Suprapubic skin (tissue), 4 donors: ENCODE measurements at regions not wholly inside any gene's neighbourhood (a gene's known extent, or its start where the extent isn't known, plus 50 kb on each side); places are given as distances from the start of the nearest gene placed in this dataset.

ENCODE experiments used
- DNase-seq, 2 donors: peaks; one replicate each; pipeline ENCODE4 v3.0.0-alpha.2; 2019; ENCODE audit warnings: low spot score in 2 of 2
- H3K27ac ChIP-seq: fragments of 200-600 bp; sonication (generic); one replicate; pipeline ENCODE4 v1.5.1; 2019
- H3K27me3 ChIP-seq: fragments of 200-600 bp; sonication (generic); one replicate; pipeline ENCODE4 v1.5.1; 2019
- H3K36me3 ChIP-seq: fragments of 200-600 bp; sonication (generic); one replicate; pipeline ENCODE4 v1.5.1; 2019
- H3K4me1 ChIP-seq: fragments of 200-600 bp; sonication (generic); one replicate; pipeline ENCODE4 v1.5.1; 2019
- H3K4me3 ChIP-seq: fragments of 200-600 bp; sonication (generic); one replicate; pipeline ENCODE4 v1.5.1; 2019; ENCODE audit warnings: mild to moderate bottlenecking
- H3K9me3 ChIP-seq: fragments of 200-600 bp; sonication (generic); one replicate; pipeline ENCODE4 v1.5.1; 2019
- CTCF ChIP-seq, 2 donors: fragments of 200-600 bp in 1 of 2; fragments of 450-650 bp in 1 of 2; sonication (generic) in 1 of 2; IDR thresholded peaks; one replicate each; pipeline ENCODE4 v1.5.1; 2016 to 2019; ENCODE audit warnings: antibody characterized with exemption in 2 of 2, mild to moderate bottlenecking in 1 of 2, moderate library complexity in 1 of 2
- EP300 ChIP-seq: sonication (generic); formaldehyde crosslinking; IDR thresholded peaks from one replicate; pipeline ENCODE4 v1.6.1; 2017; ENCODE audit warnings: antibody characterized with exemption
- POLR2A ChIP-seq, 2 donors: fragments of 450-650 bp; IDR thresholded peaks; one replicate each; pipeline ENCODE4 v1.6.1; 2017; ENCODE audit warnings: antibody characterized with exemption in 2 of 2, mild to moderate bottlenecking in 2 of 2, moderate library complexity in 2 of 2
- POLR2AphosphoS5 ChIP-seq, 3 donors: sonication (generic); formaldehyde crosslinking; IDR thresholded peaks; one replicate each; pipeline ENCODE4 v1.6.1; 2017; ENCODE audit warnings: antibody characterized with exemption in 3 of 3
- WGBS: methylation state at CpG from one replicate; pipeline ENCODE4 v1.1.5; 2018; 5-methylcytosine and 5-hydroxymethylcytosine counted together

- H3K27me3 ChIP-seq, result peaks cover 8% of the 10 kb centered on the region
- H3K4me1 ChIP-seq, result no peaks in the 10 kb centered on the region
- TF ChIP-seq CTCF (IDR thresholded peaks at IDR 0.05), result no peak
- no peak for TF ChIP-seq POLR2A (IDR thresholded peaks at IDR 0.05)
- no peak for TF ChIP-seq EP300
- no peak for TF ChIP-seq POLR2AphosphoS5 (IDR thresholded peaks at IDR 0.05)
- DNase-seq, result no peak
- H3K9me3 ChIP-seq, result no peaks in the 10 kb centered on the region
- no peaks in the 10 kb centered on the region for H3K36me3 ChIP-seq
- 84% methylated on average over 25 of the region's 25 CpGs for WGBS
- no peak overlapping the region for H3K27ac ChIP-seq
- no peak overlapping the region for H3K4me3 ChIP-seq
These were observed 373.9 kb downstream of the GLRX3 start for GRCh38 chr10:130509881-130510689.

GRCh38 chr10:130510755-130511154 is 374.6 kb downstream of the GLRX3 start:
- Histone ChIP-seq H3K9me3 (no peaks in the 10 kb centered on the region), H3K36me3 (no peaks in the 10 kb centered on the region), H3K4me1 (no peaks in the 10 kb centered on the region), H3K4me3 (no peak overlapping the region), H3K27ac (no peak overlapping the region), H3K27me3 (peaks cover 8% of the 10 kb centered on the region)
- 76% methylated on average over 9 of the region's 9 CpGs for WGBS
- no peak for DNase-seq
- TF ChIP-seq POLR2AphosphoS5 (IDR thresholded peaks at IDR 0.05) (no peak), EP300 (no peak), CTCF (IDR thresholded peaks at IDR 0.05) (no peak), POLR2A (IDR thresholded peaks at IDR 0.05) (no peak)

- H3K4me1 ChIP-seq, result no peaks in the 10 kb centered on the region
- TF ChIP-seq EP300 (no peak), POLR2AphosphoS5 (IDR thresholded peaks at IDR 0.05) (no peak), POLR2A (IDR thresholded peaks at IDR 0.05) (no peak), CTCF (IDR thresholded peaks at IDR 0.05) (no peak)
- 62% methylated on average over 10 of the region's 10 CpGs for WGBS
- no peaks in the 10 kb centered on the region for H3K9me3 ChIP-seq
- no peak overlapping the region for H3K4me3 ChIP-seq
- H3K36me3 ChIP-seq, result no peaks in the 10 kb centered on the region
- H3K27me3 ChIP-seq, result peaks cover 8% of the 10 kb centered on the region
- no peak overlapping the region for H3K27ac ChIP-seq
- no peak for DNase-seq
These were observed 375.6 kb downstream of the GLRX3 start for GRCh38 chr10:130511766-130512165.

GRCh38 chr10:130512936-130513335 is 376.7 kb downstream of the GLRX3 start:
- H3K27ac ChIP-seq, result no peak overlapping the region
- H3K4me1 ChIP-seq, result no peaks in the 10 kb centered on the region
- peaks cover 8% of the 10 kb centered on the region for H3K27me3 ChIP-seq
- TF ChIP-seq POLR2AphosphoS5 (IDR thresholded peaks at IDR 0.05), result no peak
- DNase-seq, result no peak
- H3K4me3 ChIP-seq, result no peak overlapping the region
- H3K9me3 ChIP-seq, result no peaks in the 10 kb centered on the region
- no peaks in the 10 kb centered on the region for H3K36me3 ChIP-seq
- WGBS, result 17% methylated on average over 1 of the region's 1 CpG

- no peak for DNase-seq
These were observed 377.7 kb downstream of the GLRX3 start for GRCh38 chr10:130513686-130514476.

More at GRCh38 chr10:130513686-130514476, 377.7 kb downstream of the GLRX3 start:
- WGBS, result 87% methylated on average over 13 of the region's 13 CpGs
- no peaks in the 10 kb centered on the region for H3K9me3 ChIP-seq
- no peak overlapping the region for H3K27ac ChIP-seq
- H3K4me1 ChIP-seq, result no peaks in the 10 kb centered on the region
- H3K27me3 ChIP-seq, result peaks cover 8% of the 10 kb centered on the region
- H3K4me3 ChIP-seq, result no peak overlapping the region
- no peaks in the 10 kb centered on the region for H3K36me3 ChIP-seq
- no peak for TF ChIP-seq POLR2A (IDR thresholded peaks at IDR 0.05)
- TF ChIP-seq EP300, result no peak
- TF ChIP-seq POLR2AphosphoS5 (IDR thresholded peaks at IDR 0.05), result no peak
- TF ChIP-seq CTCF (IDR thresholded peaks at IDR 0.05), result no peak
